ENCODE measurements at regions not wholly inside any gene's neighbourhood (a gene's known extent, or its start where the extent isn't known, plus 50 kb on each side); places are given as distances from the start of the nearest gene placed in this dataset.

GRCh38 chr6:53974941-53975340, 136.3 kb upstream of the MLIP start:
- FAIRE-seq, result no peak

- FAIRE-seq, result no peak
These were observed 135.2 kb upstream of the MLIP start for GRCh38 chr6:53975941-53976615.

GRCh38 chr6:53977551-53977950, 133.7 kb upstream of the MLIP start:
- no peak for FAIRE-seq

- FAIRE-seq, result peak; percentile 14
These were observed 131.7 kb upstream of the MLIP start for GRCh38 chr6:53979468-53980067.

GRCh38 chr6:53982366-53983050, 128.7 kb upstream of the MLIP start:
- FAIRE-seq, result no peak

GRCh38 chr6:53983301-53983700, 127.9 kb upstream of the MLIP start:
- no peak for FAIRE-seq

GRCh38 chr6:53984163-53984562, 127.1 kb upstream of the MLIP start:
- no peak for FAIRE-seq

GRCh38 chr6:53984581-53984980, 126.7 kb upstream of the MLIP start:
- FAIRE-seq, result no peak

GRCh38 chr6:53985366-53985765, 125.9 kb upstream of the MLIP start:
- FAIRE-seq, result no peak

- FAIRE-seq, result no peak
These were observed 125.0 kb upstream of the MLIP start for GRCh38 chr6:53986165-53986720.

GRCh38 chr6:53986721-53987521, 124.3 kb upstream of the MLIP start:
- no peak for FAIRE-seq

GRCh38 chr6:53987522-53987888, 123.7 kb upstream of the MLIP start:
- no peak for FAIRE-seq

- FAIRE-seq, result no peak
These were observed 121.7 kb upstream of the MLIP start for GRCh38 chr6:53989504-53989903.

GRCh38 chr6:53992522-53992921, 118.7 kb upstream of the MLIP start:
- no peak for FAIRE-seq

GRCh38 chr6:53994201-53994600, 117.0 kb upstream of the MLIP start:
- FAIRE-seq, result peak; percentile 78

GRCh38 chr6:53995935-53996334, 115.3 kb upstream of the MLIP start:
- FAIRE-seq, result no peak

GRCh38 chr6:53998303-53998702, 112.9 kb upstream of the MLIP start:
- no peak for FAIRE-seq

- no peak for FAIRE-seq
These were observed 112.0 kb upstream of the MLIP start for GRCh38 chr6:53999088-53999755.

- FAIRE-seq, result no peak
These were observed 109.1 kb upstream of the MLIP start for GRCh38 chr6:54002116-54002515.

GRCh38 chr6:54003316-54003715, 107.9 kb upstream of the MLIP start:
- no peak for FAIRE-seq

- no peak for FAIRE-seq
These were observed 102.7 kb upstream of the MLIP start for GRCh38 chr6:54008589-54008988.

GRCh38 chr6:54009052-54009654, 102.1 kb upstream of the MLIP start:
- no peak for FAIRE-seq
